Left ventricle myocardium inferior (tissue), 1 donor: ENCODE measurements at regions not wholly inside any gene's neighbourhood (a gene's known extent, or its start where the extent isn't known, plus 50 kb on each side); places are given as distances from the start of the nearest gene placed in this dataset.

Experiments used
- DNase-seq: peaks from one replicate; pipeline ENCODE4 v3.0.0-alpha.2; 2020
- H3K27ac ChIP-seq: fragments of 200-600 bp; replicated peaks from 2 replicates; pipeline ENCODE4 v1.8.0; 2021
- H3K27me3 ChIP-seq: fragments of 200-600 bp; 2 replicates; pipeline ENCODE4 v1.8.0; 2021; ENCODE audit warnings: low read depth
- H3K36me3 ChIP-seq: fragments of 200-600 bp; 2 replicates; pipeline ENCODE4 v1.8.0; 2021
- H3K4me1 ChIP-seq: fragments of 200-600 bp; 2 replicates; pipeline ENCODE4 v1.8.0; 2021
- H3K4me3 ChIP-seq: fragments of 200-600 bp; 2 replicates; pipeline ENCODE4 v1.8.0; 2021; ENCODE audit warnings: mild to moderate bottlenecking, moderate library complexity
- H3K9me3 ChIP-seq: fragments of 200-600 bp; replicated peaks from 2 replicates; pipeline ENCODE4 v1.8.0; 2021
- intact Hi-C: fragments of 100-400 bp; cut with micrococcal nuclease; formaldehyde crosslinking; loops from one replicate; pipeline ENCODE4 v1.11.0; 2022
- TF ChIP-seq, protein P1 (sequence below): fragments of 200-600 bp; IDR thresholded peaks from 2 replicates; pipeline ENCODE4 v1.8.0; 2021; ENCODE audit warnings: antibody characterized with exemption, mild to moderate bottlenecking, borderline replicate concordance
- donor health status: DM: no; HTN: yes; CAD: no; lungs with severe emphysema.

GRCh38 chr12:131403676-131404075 lies 307.2 kb upstream of the SFSWAP start:
- Histone ChIP-seq H3K27me3 (peaks cover 27% of the 10 kb centered on the region), H3K27ac (no peak overlapping the region), H3K36me3 (no peaks in the 10 kb centered on the region), H3K9me3 (peaks cover 2% of the 10 kb centered on the region), H3K4me3 (no peak overlapping the region), H3K4me1 (no peaks in the 10 kb centered on the region)
- intact Hi-C loops: no loop called here
- TF ChIP-seq, protein P1, sequence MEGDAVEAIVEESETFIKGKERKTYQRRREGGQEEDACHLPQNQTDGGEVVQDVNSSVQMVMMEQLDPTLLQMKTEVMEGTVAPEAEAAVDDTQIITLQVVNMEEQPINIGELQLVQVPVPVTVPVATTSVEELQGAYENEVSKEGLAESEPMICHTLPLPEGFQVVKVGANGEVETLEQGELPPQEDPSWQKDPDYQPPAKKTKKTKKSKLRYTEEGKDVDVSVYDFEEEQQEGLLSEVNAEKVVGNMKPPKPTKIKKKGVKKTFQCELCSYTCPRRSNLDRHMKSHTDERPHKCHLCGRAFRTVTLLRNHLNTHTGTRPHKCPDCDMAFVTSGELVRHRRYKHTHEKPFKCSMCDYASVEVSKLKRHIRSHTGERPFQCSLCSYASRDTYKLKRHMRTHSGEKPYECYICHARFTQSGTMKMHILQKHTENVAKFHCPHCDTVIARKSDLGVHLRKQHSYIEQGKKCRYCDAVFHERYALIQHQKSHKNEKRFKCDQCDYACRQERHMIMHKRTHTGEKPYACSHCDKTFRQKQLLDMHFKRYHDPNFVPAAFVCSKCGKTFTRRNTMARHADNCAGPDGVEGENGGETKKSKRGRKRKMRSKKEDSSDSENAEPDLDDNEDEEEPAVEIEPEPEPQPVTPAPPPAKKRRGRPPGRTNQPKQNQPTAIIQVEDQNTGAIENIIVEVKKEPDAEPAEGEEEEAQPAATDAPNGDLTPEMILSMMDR: no peak
- no peak for DNase-seq

- Histone ChIP-seq H3K27me3 (peaks cover 33% of the 10 kb centered on the region), H3K27ac (no peak overlapping the region), H3K4me3 (no peak overlapping the region), H3K4me1 (no peaks in the 10 kb centered on the region), H3K36me3 (no peaks in the 10 kb centered on the region), H3K9me3 (no peaks in the 10 kb centered on the region)
- no peak for DNase-seq
- TF ChIP-seq, protein P1: no peak
- intact Hi-C loops: no loop called here
Observed at GRCh38 chr12:131404705-131405104, 306.2 kb upstream of the SFSWAP start.

- no peak overlapping the region for H3K4me3 ChIP-seq
- H3K27ac ChIP-seq: no peak overlapping the region
- no peaks in the 10 kb centered on the region for H3K36me3 ChIP-seq
- no peak for DNase-seq
- TF ChIP-seq, protein P1: no peak
- intact Hi-C loops: no loop called here
- no peaks in the 10 kb centered on the region for H3K4me1 ChIP-seq
- no peaks in the 10 kb centered on the region for H3K9me3 ChIP-seq
- peaks cover 46% of the 10 kb centered on the region for H3K27me3 ChIP-seq
Observed at GRCh38 chr12:131407221-131408035, 303.5 kb upstream of the SFSWAP start.

DNA sequence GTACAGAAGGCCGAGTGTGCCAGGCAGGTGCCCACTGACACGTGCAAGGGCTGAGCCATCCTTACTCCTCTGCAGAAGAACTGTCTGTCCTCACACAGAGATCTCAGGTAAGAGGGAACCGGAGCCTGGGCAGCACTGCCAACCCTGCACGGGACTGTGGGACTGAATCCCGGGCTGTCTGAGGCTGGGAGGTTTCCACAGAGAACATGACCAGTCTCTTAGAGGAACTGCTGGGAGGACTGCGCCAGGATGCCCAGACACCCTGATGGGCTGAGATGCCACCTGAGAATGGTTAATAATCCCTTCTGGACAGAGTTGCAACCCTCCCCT lies 302.9 kb upstream of the SFSWAP start:
- no peaks in the 10 kb centered on the region for H3K36me3 ChIP-seq
- no peak overlapping the region for H3K27ac ChIP-seq
- no peaks in the 10 kb centered on the region for H3K9me3 ChIP-seq
- intact Hi-C loops: no loop called here
- DNase-seq: no peak
- H3K4me3 ChIP-seq: no peak overlapping the region
- TF ChIP-seq, protein P1: no peak
- peaks cover 52% of the 10 kb centered on the region for H3K27me3 ChIP-seq
- H3K4me1 ChIP-seq: no peaks in the 10 kb centered on the region

GRCh38 chr12:131408484-131408883 lies 302.4 kb upstream of the SFSWAP start:
- Histone ChIP-seq H3K4me3 (no peak overlapping the region), H3K9me3 (no peaks in the 10 kb centered on the region), H3K4me1 (no peaks in the 10 kb centered on the region), H3K36me3 (no peaks in the 10 kb centered on the region), H3K27me3 (peaks cover 56% of the 10 kb centered on the region), H3K27ac (no peak overlapping the region)
- DNase-seq: no peak
- intact Hi-C loops: no loop called here
- TF ChIP-seq, protein P1: no peak
